Kidney (tissue), 13 donors: ENCODE measurements at regions not wholly inside any gene's neighbourhood (a gene's known extent, or its start where the extent isn't known, plus 50 kb on each side); places are given as distances from the start of the nearest gene placed in this dataset.

Experiments
- DNase-seq, 5 donors: peaks; one replicate each; pipeline ENCODE4 v3.0.0-alpha.2; 2013 to 2020
- FAIRE-seq: peaks from 2 replicates; lab custom pipeline; 2012; peaks lifted over from hg19 to GRCh38; lab: Jason Lieb, UNC
- H3K27ac ChIP-seq, 2 donors: one replicate each; pipeline ENCODE4 v1.7.0; 2013; ENCODE audit warnings: low read depth in 2 of 2, low read length in 2 of 2, inconsistent platforms in 1 of 2
- H3K27me3 ChIP-seq: one replicate; pipeline ENCODE4 v1.7.1; 2013; ENCODE audit warnings: low read length, inconsistent platforms; ENCODE audit not compliant: control insufficient read depth, insufficient read depth
- H3K36me3 ChIP-seq, 3 donors: one replicate each; pipeline versions ENCODE4 v1.7.0 to v1.7.1; 2013; ENCODE audit warnings: low read length in 3 of 3, control low read depth in 1 of 3, inconsistent platforms in 1 of 3; ENCODE audit not compliant: insufficient read depth in 3 of 3, control insufficient read depth in 2 of 3
- H3K4me1 ChIP-seq, 3 donors: one replicate each; pipeline versions ENCODE4 v1.7.0 to v1.7.1; 2013; ENCODE audit warnings: low read length in 3 of 3, inconsistent platforms in 1 of 3, low read depth in 1 of 3; ENCODE audit not compliant: control insufficient read depth in 2 of 3, insufficient read depth in 2 of 3
- H3K4me3 ChIP-seq, 3 donors: one replicate each; pipeline versions ENCODE4 v1.7.0 to v1.8.1; 2013; ENCODE audit warnings: low read length in 3 of 3, control low read depth in 1 of 3, inconsistent platforms in 1 of 3
- H3K9ac ChIP-seq, 3 donors: one replicate each; pipeline versions ENCODE4 v1.7.0 to v1.7.1; 2013; ENCODE audit warnings: low read length in 3 of 3, control low read depth in 1 of 3, inconsistent platforms in 1 of 3
- H3K9me3 ChIP-seq, 3 donors: one replicate each; pipeline versions ENCODE4 v1.7.0 to v1.7.1; 2013; ENCODE audit warnings: low read length in 3 of 3, control low read depth in 1 of 3, inconsistent platforms in 1 of 3; ENCODE audit not compliant: control insufficient read depth in 2 of 3, insufficient read depth in 1 of 3
- CTCF ChIP-seq: IDR thresholded peaks from 3 replicates; pipeline ENCODE4 v1.5.1; 2012; ENCODE audit warnings: mild to moderate bottlenecking, moderate library complexity, borderline replicate concordance; ENCODE audit not compliant: insufficient read depth; ENCODE audit errors: extremely low read depth
- intact Hi-C: fragments of 100-400 bp; cut with DNase I; formaldehyde crosslinking; loops from one replicate; pipeline ENCODE4 v1.11.1; 2022
- donor health status: control.
- donor health status: control.
- donor health status: control.
- donor health status: control.
- donor health status: control.
- donor health status: DM: yes; HTN: yes; CAD: no.
- donor health status: Normal renal cell carcinoma (clear cell type).

- Histone ChIP-seq H3K9ac (no peak overlapping the region), H3K9me3 (no peaks in the 10 kb centered on the region), H3K27me3 (no peaks in the 10 kb centered on the region), H3K4me1 (no peaks in the 10 kb centered on the region), H3K4me3 (no peak overlapping the region), H3K36me3 (no peaks in the 10 kb centered on the region), H3K27ac (no peak overlapping the region)
- FAIRE-seq (no peak), DNase-seq (no peak)
- TF ChIP-seq CTCF = no peak
- intact Hi-C loops = no loop called here
Observed at GRCh38 chr13:34431827-34432581, 510.1 kb upstream of the NBEA start.

GRCh38 chr13:34435338-34435737 is 506.7 kb upstream of the NBEA start:
- no peaks in the 10 kb centered on the region for H3K9me3 ChIP-seq
- no peak overlapping the region for H3K27ac ChIP-seq
- no peaks in the 10 kb centered on the region for H3K27me3 ChIP-seq
- DNase-seq (no peak), FAIRE-seq (no peak)
- no peaks in the 10 kb centered on the region for H3K36me3 ChIP-seq
- intact Hi-C loops = no loop called here
- H3K4me3 ChIP-seq = no peak overlapping the region
- H3K4me1 ChIP-seq = no peaks in the 10 kb centered on the region
- TF ChIP-seq CTCF = no peak
- no peak overlapping the region for H3K9ac ChIP-seq

- Histone ChIP-seq H3K9me3 (no peaks in the 10 kb centered on the region), H3K4me3 (no peak overlapping the region), H3K9ac (no peak overlapping the region), H3K4me1 (no peaks in the 10 kb centered on the region), H3K27me3 (no peaks in the 10 kb centered on the region), H3K36me3 (no peaks in the 10 kb centered on the region), H3K27ac (no peak overlapping the region)
- DNase-seq (no peak), FAIRE-seq (no peak)
- intact Hi-C loops = no loop called here
- TF ChIP-seq CTCF = no peak
Observed at GRCh38 chr13:34437873-34438272, 504.2 kb upstream of the NBEA start.
